Activated T-cell treated with anti-CD3 and anti-CD28 coated beads, Interleukin-2, amount 50 U/mL, for 1 hour (primary cell): ENCODE measurements at regions not wholly inside any gene's neighbourhood (a gene's known extent, or its start where the extent isn't known, plus 50 kb on each side); places are given as distances from the start of the nearest gene placed in this dataset.
"Not testable (repeated sequence)": the region's sequence is repeated elsewhere in the genome, so short reads cannot be mapped to it uniquely, and the experiment has no call there.

ENCODE experiments used
- DNase-seq: peaks from one replicate; pipeline ENCODE4 v3.0.0-alpha.2; 2020

- no peak for DNase-seq
Measured at GRCh38 chr16:65281586-65281985, 159.7 kb upstream of the CDH11 start.

- DNase-seq, result no peak
Measured at GRCh38 chr16:65280845-65281512, 159.1 kb upstream of the CDH11 start.

- DNase-seq, result no peak
Measured at GRCh38 chr16:65279576-65279975, 157.7 kb upstream of the CDH11 start.

DNA sequence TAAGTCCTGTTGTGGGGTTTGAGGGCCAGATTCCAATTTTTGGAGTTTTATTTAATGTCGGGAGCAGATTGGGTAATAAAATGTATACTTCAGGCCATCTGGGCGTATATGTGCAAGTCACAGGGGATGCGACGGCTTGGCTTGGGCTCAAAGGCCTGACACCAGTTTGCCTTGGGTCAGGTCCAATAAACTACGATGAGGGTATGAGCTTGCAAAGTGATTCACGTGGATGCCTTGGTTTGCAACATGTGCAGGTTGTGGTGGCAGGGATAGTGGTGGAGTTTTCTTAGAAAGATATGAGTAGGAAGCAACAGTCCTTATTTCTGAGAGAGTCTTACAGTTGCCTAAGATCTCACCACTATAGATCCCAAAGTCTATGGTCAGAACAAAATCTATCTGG lies 157.0 kb upstream of the CDH11 start:
- DNase-seq, result no peak

GRCh38 chr16:65274566-65274965 lies 152.7 kb upstream of the CDH11 start:
- DNase-seq, result no peak

DNA sequence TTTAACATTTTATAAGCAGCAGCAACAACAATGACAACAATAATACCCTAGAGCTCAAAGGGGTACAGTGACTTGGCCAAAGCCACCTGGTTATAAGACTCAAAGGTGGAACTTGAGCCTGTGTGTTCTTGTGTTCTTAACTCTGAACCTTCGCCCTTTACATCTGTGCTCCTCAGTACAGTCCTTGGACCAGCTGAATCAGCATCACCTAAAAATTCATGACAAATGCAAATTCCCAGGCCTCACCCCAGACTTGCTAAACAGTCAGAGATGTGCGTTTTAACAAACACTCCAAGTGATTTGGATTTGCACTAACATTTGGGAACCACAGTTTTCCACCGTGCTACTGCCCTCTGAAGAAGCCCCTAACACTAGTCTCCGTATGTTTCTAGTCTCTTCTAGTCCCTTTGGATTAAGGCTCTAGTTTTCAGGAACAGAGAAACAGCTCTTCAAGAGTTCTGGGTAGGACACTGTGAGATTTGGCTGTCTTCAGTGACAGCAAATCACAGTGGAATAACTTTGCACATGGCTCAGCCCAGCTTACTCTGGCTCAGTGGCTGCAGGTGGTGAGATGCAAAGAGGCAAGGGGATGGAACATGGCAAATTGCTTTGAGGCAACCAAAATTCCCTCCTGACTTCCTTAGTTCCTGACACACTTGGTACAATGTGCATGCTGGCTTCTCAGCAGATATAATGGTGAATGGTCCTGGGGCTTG lies 151.0 kb upstream of the CDH11 start:
- DNase-seq, result no peak

- DNase-seq, result no peak
Measured at GRCh38 chr16:65271996-65272395, 150.1 kb upstream of the CDH11 start.

DNA sequence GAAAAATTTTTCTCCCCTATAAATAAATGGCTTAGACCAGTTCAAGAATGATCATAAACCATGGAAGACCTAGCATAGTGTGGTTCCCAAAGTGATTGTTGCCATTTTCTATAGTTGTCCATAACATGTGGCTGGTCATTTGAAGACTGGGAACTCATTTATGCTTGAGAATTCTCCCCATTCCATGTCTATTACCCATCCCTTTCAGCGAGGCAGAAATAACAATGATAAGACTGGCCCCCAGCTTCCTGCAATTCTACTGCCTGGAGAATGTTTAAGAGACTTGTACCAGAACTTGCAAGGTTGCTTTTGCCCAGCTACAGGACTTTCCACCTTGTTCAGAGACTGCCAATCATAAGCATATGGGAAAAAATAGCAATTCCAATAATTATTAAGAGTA lies 146.5 kb upstream of the CDH11 start:
- DNase-seq, result no peak

DNA sequence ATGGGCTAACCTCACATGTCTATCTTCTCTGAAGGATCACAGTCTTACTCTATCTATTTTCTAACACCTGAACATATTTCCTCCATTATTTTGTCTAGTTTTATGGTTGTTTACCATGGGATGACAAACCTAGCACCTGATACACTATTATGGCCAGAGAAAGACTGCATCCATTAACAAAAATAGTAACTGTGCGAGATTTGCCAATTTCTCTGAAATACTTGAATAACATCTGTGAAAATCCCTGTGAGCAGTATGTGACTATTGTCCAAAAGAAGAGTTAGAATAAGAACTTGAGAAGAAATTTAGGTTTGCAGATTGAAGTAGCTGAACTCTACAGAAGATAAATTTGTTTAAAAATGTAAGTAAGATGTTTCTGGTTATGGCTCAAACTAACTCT lies 142.0 kb upstream of the CDH11 start:
- DNase-seq, result no peak

GRCh38 chr16:65260746-65261145 lies 138.9 kb upstream of the CDH11 start:
- DNase-seq, result no peak

GRCh38 chr16:65254144-65254543 lies 132.3 kb upstream of the CDH11 start:
- no peak for DNase-seq

DNA sequence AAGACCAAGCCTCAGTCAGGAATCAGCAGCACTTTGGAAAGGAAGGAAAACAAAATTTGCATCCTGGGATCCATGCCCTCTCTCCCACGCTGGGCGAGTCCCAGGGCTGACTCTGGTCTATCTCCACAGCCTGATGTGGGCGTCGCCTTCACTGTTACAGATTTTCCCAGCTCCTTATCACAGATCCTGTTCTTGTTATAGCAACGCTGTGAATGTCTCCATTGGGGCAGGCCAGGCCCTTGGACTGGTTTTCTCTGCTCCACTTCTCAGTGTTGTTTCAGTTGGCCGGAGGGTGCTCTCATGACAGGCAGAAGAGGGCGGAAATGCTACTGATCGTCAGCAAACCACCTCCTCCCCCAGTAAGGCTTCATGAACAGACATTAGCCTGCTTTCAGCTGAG lies 127.9 kb upstream of the CDH11 start:
- DNase-seq, result no peak

- DNase-seq, result no peak
Measured at GRCh38 chr16:65244787-65245186, 122.9 kb upstream of the CDH11 start.

GRCh38 chr16:65235339-65236177 lies 113.7 kb upstream of the CDH11 start:
- DNase-seq, result no peak

- DNase-seq, result not testable (repeated sequence)
Measured at GRCh38 chr16:65234721-65235320, 113.0 kb upstream of the CDH11 start.

DNA sequence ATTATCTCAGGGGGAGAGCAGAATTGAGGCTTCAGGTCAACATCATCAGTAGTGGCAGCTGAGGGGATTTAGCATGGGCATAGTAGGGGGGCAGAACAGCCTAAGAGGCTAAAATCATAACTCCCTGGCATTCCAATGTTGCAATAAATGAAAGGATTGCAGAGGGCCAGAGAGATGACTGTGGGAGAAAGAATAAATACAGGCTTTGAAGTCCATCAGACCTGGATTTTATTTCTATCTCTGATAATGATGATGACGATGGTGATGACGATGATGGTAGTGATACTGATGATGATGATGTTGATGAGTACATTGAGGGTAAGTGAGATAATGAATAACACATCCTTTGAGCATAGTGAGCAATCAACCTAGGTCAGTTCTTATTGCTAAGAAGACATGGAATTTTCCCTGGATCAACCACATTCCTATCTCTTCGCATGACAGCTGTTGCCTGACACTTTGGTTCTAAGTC lies 107.4 kb upstream of the CDH11 start:
- DNase-seq, result no peak

DNA sequence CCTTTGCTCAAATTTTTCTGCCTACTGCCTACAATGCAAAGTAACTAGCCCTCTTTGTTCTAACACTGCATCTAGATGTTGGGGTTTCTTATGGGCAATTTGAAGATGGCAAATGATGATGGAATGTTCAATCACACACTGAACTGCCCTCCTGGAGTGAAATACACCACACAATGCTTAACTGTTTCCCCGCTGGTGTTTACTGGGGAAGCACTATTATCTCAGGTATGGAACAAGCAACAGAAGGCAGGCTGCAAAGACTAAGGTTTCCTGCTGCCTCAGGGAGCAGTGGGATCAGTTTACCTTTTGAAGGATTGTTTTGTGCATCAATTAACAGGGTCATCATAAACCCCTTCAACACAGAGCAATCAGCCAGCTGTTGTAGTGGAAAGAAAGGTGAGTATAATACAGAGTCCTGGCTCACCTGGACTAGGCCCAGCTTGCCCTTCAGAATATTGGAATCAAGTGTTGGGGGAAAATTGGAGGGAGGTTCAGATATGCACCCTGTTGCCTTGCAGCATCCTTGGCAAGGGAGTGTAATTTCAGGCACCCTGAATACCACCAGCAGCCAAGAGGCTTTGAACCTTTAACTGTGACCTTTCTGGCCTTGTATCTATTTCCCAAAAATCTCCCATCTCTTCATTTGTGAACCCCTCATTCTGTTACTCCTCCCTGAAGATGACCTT lies 105.4 kb upstream of the CDH11 start:
- DNase-seq, result no peak

GRCh38 chr16:65226077-65226476 lies 104.2 kb upstream of the CDH11 start:
- no peak for DNase-seq

DNA sequence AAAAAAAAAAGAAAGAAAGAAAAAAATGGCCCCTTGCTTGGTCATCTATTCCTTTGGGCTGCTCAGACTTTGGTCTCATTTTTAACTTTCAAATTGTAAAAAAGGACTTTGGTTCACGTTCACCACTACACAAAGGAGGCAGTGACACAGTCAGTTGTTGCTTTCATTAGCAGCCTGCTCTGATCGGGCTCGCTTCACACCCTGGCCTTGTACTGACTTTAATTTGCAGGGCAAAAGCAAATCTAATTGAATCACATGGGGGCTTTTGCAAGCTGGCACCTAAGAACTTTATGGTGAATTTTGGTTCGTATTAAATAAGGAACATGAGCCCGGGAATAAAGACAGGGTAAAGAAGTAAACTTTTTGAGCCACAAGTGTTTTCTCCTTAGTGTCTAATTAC lies 103.6 kb upstream of the CDH11 start:
- no peak for DNase-seq

DNA sequence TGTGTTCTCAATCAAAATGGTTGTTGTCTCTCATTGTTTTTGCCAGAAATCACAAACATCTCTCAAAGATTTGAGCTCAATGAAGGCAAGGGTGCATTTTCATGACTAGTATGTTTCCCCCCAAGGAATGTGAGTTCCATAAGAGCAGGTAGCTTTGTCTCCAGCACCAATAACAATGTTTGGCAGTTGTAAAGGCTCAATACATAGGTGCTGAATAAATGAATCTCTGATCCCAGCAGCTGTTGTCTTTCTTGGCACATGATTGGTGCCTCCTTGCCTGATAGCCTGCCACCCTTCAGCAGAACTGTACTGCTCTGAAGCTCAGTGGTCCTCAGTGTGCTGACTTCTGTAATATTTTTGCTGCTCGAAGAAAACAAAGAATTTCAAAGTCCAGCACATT lies 103.1 kb upstream of the CDH11 start:
- no peak for DNase-seq

- DNase-seq, result no peak
Measured at GRCh38 chr16:65224471-65224870, 102.6 kb upstream of the CDH11 start.

DNA sequence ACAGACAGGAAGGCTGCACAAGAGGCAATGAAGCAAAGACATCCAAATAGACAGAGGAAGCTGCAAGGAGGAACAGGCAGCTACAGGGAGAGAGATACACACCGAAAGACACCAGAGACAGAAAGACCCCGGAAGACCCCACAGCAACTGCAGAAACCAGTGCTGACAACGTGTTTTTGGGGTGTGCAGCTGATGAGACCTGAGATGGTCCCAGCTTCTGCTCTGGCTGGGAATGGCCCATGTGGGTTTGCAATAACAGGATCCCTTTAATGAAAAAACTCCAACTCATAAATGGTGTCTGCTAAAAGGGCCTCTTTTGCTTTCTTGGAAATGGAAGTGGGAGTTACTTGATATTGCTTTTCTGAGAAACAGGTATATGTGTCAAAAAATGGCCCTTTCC lies 101.5 kb upstream of the CDH11 start:
- DNase-seq, result no peak

- DNase-seq, result no peak
Measured at GRCh38 chr16:65222536-65222935, 100.7 kb upstream of the CDH11 start.
